HCT116 (cell line): ENCODE measurements at regions not wholly inside any gene's neighbourhood (a gene's known extent, or its start where the extent isn't known, plus 50 kb on each side); places are given as distances from the start of the nearest gene placed in this dataset.

Experiments used
- EGR1 ChIP-seq: IDR thresholded peaks from 2 replicates; pipeline ENCODE4 v1.6.1; 2012; ENCODE audit warnings: low read depth
- EZH2phosphoT487 ChIP-seq: fragments of 200-600 bp; IDR thresholded peaks from 2 replicates; pipeline ENCODE4 v1.6.1; 2018; ENCODE audit warnings: antibody characterized with exemption, borderline replicate concordance
- JUND ChIP-seq: IDR thresholded peaks from 2 replicates; pipeline ENCODE4 v1.6.1; 2012
- POLR2A ChIP-seq: IDR thresholded peaks from 2 replicates; pipeline ENCODE4 v1.7.0; 2011; ENCODE audit warnings: borderline replicate concordance; ENCODE audit not compliant: insufficient read depth, insufficient read length; ENCODE audit errors: extremely low read depth
- POLR2AphosphoS5 ChIP-seq: IDR thresholded peaks from 2 replicates; pipeline ENCODE4 v1.6.1; 2011; ENCODE audit warnings: mild to moderate bottlenecking, low read depth, low read length, moderate library complexity
- SIN3A ChIP-seq: IDR thresholded peaks from 2 replicates; pipeline ENCODE4 v1.6.1; 2012; ENCODE audit warnings: low read depth
- TF ChIP-seq, protein P1 (sequence below): IDR thresholded peaks from 2 replicates; pipeline ENCODE4 v1.6.1; 2012
- TF ChIP-seq, protein P2 (sequence below), 3 experiments: fragments of 200-600 bp in 1 of 3; sonication (generic) in 1 of 3; IDR thresholded peaks in 2 of 3; conservative IDR thresholded peaks in 1 of 3; 2 replicates each; pipeline ENCODE4 v1.5.1; 2012 to 2017; ENCODE audit warnings: low read depth in 2 of 3, low read length in 2 of 3, antibody characterized with exemption in 1 of 3, borderline replicate concordance in 1 of 3, control low read depth in 1 of 3, mild to moderate bottlenecking in 1 of 3, mixed read lengths in 1 of 3, mixed run types in 1 of 3, moderate library complexity in 1 of 3; ENCODE audit not compliant: insufficient read depth in 1 of 3

DNA sequence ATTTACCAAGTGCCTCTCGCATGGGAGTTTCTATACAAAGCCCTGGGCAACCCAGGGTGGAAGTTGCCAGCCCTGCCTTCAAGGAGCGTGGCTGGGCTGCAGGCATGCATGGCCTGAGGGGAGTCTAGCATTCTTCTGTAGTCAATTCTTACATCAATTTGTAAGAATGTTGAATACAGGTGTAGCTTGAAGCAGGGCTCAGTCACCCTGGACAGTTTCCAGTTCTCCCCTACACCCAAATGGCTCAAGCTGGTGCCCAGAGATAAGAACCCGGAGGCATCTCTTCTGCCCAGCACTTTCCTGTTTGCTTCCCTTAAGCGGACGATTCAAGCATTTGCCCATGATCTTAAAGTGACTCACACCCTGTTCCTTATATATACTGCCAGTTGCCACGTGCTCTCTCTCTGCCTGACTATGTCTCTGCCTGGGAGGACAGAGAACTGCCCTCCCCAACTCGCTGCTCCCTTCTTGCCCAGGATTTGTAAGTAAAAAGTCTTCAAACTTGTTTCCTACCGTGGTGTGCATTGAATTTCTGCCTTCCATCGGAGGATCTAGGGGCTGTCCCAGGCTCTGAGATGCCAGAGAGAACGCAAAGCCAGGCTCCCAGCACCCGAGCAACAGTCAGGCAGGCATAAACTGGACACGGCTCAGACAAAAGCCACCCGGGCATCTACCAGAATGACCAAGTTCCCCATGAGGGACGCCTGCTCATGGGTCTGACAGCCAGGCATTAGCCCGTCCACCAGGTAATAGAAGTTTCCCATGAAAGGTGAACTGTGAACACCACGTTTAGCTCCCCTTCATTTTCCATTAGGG is 50.9 kb upstream of the AJAP1 start:
- TF ChIP-seq, protein P1, sequence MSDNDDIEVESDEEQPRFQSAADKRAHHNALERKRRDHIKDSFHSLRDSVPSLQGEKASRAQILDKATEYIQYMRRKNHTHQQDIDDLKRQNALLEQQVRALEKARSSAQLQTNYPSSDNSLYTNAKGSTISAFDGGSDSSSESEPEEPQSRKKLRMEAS, result no peak
- TF ChIP-seq POLR2AphosphoS5, result no peak
- TF ChIP-seq EZH2phosphoT487, result no peak
- TF ChIP-seq JUND, result no peak
- no peak for TF ChIP-seq EGR1
- TF ChIP-seq SIN3A, result no peak
- TF ChIP-seq, protein P2, sequence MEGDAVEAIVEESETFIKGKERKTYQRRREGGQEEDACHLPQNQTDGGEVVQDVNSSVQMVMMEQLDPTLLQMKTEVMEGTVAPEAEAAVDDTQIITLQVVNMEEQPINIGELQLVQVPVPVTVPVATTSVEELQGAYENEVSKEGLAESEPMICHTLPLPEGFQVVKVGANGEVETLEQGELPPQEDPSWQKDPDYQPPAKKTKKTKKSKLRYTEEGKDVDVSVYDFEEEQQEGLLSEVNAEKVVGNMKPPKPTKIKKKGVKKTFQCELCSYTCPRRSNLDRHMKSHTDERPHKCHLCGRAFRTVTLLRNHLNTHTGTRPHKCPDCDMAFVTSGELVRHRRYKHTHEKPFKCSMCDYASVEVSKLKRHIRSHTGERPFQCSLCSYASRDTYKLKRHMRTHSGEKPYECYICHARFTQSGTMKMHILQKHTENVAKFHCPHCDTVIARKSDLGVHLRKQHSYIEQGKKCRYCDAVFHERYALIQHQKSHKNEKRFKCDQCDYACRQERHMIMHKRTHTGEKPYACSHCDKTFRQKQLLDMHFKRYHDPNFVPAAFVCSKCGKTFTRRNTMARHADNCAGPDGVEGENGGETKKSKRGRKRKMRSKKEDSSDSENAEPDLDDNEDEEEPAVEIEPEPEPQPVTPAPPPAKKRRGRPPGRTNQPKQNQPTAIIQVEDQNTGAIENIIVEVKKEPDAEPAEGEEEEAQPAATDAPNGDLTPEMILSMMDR (IDR thresholded peaks at IDR 0.05 in 2 of 3, conservative IDR thresholded peaks at IDR 0.05 in 1 of 3; ENCODE audit: borderline replicate concordance in 1 of 3, insufficient read depth in 1 of 3, low read depth in 2 of 3, low read length in 2 of 3), result no peak
- no peak for TF ChIP-seq POLR2A
